Activated naive CD4-positive, alpha-beta T cell (primary cell): ENCODE measurements at regions not wholly inside any gene's neighbourhood (a gene's known extent, or its start where the extent isn't known, plus 50 kb on each side); places are given as distances from the start of the nearest gene placed in this dataset.

Source experiments
- DNase-seq, 4 experiments: peaks; one replicate each; lab custom pipeline; 2025; lab: John Stamatoyannopoulos, UW

DNA sequence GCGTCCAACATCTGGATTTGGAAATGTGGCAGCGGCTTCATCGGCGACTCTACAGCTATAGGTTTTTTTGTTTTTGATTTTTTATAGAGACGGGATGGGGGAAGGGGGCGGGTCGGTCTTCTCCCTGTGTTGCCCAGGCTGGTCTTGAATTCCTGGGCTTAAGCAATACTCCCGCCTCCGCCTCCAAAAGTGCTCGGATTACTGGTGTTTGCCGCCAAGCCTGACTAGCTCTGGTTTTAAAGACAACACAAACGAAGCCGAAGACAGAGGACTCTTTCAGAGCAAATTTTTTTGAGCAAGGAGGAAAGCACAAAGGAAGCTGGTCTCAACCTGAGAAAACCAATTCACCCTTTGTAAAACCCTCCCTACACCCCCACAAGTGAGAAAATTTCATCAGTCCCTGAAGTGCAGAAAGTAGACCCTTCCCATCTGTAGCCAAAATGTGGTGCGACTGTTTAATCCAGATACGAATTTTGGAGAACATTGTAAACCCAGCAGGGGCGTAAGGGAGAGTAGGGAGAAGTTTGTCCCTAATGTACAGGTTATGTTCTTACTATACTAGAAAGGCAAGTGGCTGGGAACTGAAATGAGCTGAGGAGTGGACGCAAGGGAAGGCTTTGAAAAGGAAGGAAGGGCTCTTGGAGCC is 185.9 kb downstream of the TRIM27 start:
- DNase-seq: no peak

DNA sequence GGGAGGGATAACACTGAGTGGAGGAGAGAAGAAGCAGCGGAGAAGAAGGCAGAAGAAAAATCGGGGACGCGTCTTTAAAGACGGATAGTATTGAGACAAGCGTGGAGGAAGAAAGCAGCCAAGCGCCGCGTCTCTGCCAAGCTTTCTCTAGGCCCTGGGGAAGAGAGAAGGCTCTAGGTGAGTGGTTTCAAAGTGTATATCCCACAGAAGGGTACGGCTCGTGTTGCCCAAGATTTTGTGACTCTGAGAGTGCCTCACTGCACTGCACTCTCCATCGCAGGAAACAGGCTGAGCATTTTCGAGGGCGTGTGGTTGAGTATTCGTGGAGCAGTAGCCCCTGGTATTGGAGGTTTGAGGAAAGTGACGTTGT is 185.4 kb downstream of the TRIM27 start:
- no peak for DNase-seq

GRCh38 chr6:28741363-28741762 is 182.4 kb downstream of the TRIM27 start:
- no peak for DNase-seq

DNA sequence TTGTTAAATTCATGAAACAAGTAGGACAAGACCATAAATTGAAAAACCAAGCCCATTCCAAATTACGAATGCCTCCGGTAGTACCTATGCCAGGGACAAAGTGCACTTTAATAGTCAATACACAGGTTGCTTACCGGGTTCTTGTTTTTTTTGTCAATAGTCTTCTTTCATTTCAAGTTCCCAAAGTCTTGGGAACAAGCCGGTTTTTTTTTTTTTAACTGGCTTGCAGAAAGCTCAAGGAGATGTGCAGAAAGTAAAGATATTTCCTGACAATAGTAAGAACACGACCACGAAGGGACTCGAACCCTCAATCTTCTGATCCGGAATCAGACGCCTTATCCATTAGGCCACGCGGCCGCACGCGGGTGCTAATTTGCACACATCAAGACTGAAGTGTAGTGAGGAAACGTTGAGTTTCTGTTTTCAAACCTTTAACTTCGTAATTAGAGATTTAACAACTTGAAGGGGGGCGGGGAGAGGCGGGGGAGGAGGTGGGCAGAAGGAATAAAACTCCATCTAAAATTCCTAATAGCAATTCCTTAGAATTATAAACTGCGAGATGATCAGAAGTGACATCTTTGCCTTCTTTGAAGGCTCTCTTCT is 181.0 kb downstream of the TRIM27 start:
- no peak for DNase-seq

DNA sequence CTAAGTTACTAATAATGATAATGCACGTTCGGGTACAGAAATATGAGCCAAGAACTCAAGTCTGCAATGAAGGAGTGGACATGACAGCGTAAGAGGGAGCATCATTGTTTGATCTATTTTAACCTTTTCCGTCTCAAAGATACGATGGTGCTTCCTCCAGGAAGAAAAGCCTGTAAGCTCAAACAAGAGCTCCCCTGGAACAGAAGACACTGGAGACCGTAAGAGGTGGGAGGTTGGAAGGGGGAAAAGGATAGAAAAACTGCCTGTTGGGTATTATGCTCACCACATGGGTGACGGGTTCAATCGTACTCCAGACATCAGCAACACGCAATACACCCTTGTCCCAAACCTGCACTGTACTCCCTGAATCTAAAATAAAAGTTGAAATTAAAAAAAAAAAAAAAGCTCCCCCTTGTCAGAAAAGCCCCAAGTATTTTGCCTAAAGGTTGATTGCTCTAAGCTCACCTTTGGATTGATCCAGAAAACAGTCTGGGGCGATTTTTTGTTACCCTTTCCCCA is 180.5 kb downstream of the TRIM27 start:
- DNase-seq: no peak

- DNase-seq: no peak
These were observed 176.6 kb downstream of the TRIM27 start for GRCh38 chr6:28747083-28747630.

GRCh38 chr6:28747631-28748157 is 176.1 kb downstream of the TRIM27 start:
- no peak for DNase-seq

DNA sequence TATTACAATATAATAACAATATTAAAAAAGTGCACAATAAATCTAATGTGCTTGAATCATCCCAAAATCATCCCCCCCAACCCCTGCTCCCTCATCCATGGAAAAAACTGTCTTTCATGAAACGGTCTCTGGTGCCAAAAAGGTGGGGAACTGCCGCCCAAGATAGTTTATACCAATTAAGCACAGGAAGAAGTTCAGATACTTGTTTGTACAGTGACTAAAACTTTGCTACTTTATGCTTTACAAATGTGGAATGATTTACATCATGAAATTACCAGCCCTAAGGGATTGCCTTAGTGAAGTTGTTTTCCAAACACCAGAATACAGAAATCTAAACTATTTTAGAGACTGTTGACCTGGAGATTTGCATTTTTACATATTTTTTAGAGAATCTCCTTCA is 175.6 kb downstream of the TRIM27 start:
- DNase-seq: no peak

GRCh38 chr6:28750926-28751458 is 172.8 kb downstream of the TRIM27 start:
- DNase-seq: no peak

DNA sequence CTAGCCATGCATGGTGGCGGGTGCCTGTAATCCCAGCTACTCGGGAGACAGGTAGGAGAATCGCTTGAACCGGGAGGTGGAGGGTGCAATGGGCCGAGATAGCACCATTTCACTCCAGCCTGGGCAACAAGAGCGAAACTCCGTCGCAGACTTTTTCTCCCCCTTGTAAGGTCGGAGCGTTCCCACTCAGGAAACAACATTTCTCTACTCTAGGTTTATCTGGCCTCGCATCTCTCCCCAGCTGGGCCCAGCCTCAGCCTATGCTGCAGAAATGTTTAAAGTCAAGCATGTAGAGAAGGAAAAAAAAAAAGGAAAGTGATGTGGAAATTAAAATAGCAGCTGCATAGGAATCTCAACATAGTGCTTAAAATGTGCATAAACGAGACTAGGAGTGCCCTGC is 172.3 kb downstream of the TRIM27 start:
- no peak for DNase-seq

- DNase-seq: no peak
These were observed 171.8 kb downstream of the TRIM27 start for GRCh38 chr6:28751963-28752350.

DNA sequence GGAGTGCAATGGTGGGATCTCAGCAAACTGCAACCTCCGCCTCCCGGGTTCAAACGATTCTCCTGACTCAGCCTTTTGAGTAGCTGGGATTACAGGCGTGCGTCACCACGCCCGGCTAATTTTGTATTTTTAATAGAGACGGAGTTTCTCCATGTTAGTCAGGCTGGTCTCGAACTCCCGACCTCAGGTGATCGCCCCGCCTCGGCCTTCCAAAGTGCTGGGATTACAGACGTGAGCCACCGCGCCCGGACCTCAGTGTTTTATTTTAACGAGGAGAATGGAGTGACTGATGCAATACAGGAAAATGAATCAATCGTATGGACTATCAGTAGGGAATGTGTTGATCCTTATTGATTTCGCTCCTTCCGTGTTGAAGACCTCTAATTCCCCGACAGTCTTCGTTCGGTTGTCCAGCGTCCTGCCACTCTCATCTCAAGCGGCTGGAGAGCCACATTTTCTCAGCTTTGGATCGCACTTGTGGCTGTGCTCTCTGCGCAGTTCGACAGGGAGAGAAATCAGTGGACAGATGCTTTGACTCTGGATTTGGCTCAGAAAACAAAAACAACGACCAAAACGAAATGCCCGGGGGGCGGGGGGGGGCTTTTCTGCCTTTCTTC is 166.2 kb downstream of the TRIM27 start:
- DNase-seq: no peak

GRCh38 chr6:28758046-28758817 is 165.6 kb downstream of the TRIM27 start:
- DNase-seq: no peak

DNA sequence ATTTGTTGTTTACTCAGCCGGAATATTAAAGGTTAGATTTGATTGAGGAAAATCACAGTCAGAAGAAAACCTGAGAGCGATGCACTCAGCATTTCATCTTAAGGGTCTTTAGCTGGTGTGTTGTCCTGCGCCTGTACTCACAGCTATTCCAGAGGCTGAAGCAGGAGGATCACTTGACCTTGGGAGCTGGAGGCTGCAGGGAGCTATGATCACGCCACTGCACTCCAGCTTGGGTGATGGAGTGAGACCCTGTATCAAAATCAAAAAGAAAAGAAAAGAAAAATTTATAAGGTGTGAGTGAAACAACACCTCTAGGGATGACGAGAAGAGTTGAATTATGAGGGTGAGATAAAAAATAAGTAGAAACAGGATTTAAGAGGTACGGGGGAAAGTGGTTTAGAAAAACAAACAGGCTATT is 165.0 kb downstream of the TRIM27 start:
- DNase-seq: no peak

- DNase-seq: no peak
These were observed 159.6 kb downstream of the TRIM27 start for GRCh38 chr6:28764014-28764723.

- DNase-seq: no peak
These were observed 159.0 kb downstream of the TRIM27 start for GRCh38 chr6:28764761-28765282.

DNA sequence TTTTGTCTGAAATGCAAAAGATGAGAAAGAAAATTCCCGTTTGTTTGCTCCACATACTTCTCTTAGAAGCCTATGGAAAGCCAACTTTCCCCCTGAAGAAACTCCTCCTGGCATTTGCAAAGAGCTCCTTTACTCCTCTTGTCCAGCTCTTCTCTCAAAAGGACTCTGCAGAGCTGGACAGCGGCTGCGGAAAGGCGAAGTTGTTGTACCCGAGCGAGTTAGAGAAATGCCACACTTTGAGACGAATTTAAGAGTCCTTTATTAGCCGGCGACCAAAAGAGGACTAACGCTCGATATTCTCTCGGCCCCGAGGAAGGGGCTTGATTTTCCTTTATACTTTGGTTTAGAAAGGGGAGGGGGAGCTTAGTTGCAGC is 157.8 kb downstream of the TRIM27 start:
- no peak for DNase-seq

DNA sequence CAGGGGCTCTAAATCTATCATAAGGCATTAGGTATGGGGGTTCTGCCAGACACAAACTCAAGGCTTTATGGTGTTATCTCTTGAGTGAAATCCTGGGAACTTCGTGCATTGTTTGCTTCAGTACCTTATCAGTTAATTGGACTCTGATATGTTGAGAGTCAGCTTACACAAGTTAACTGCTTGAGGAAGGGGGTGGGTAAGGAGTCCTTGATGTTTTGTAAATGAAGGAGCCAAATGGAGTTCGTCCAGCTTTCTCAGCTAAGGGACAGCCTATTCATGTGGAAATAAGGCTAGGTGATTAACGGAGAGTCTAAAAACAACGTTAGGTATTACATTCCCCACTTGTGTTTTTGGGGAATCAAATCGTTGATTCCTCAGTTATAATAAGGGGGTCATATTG is 157.4 kb downstream of the TRIM27 start:
- no peak for DNase-seq

- DNase-seq: no peak
These were observed 156.7 kb downstream of the TRIM27 start for GRCh38 chr6:28767133-28767532.

GRCh38 chr6:28767691-28768090 is 156.1 kb downstream of the TRIM27 start:
- DNase-seq: no peak
